HepG2 (cell line): ENCODE measurements at regions not wholly inside any gene's neighbourhood (a gene's known extent, or its start where the extent isn't known, plus 50 kb on each side); places are given as distances from the start of the nearest gene placed in this dataset.

Experiments
- ERF ChIP-seq: IDR thresholded peaks from 2 replicates; pipeline ENCODE4 v1.6.1; 2018; ENCODE audit warnings: missing biosample characterization, missing genetic modification reagents
- NFE2L2 ChIP-seq: fragments of 150-350 bp; IDR thresholded peaks from 2 replicates; pipeline ENCODE4 v1.6.1; 2014; ENCODE audit warnings: low read length
- SMC3 ChIP-seq: IDR thresholded peaks from 2 replicates; pipeline ENCODE4 v1.6.1; 2011; ENCODE audit warnings: low read length, improper control_type of control experiment
- ZNF143 ChIP-seq: sonication (generic); formaldehyde crosslinking; IDR thresholded peaks from 2 replicates; pipeline ENCODE4 v1.4.0; 2020; ENCODE audit warnings: missing genetic modification reagents
- ZNF580 ChIP-seq: IDR thresholded peaks from 2 replicates; pipeline ENCODE4 v1.6.1; 2016; ENCODE audit warnings: low read depth, borderline replicate concordance
- TF ChIP-seq, protein P1 (sequence below): sonication (generic); formaldehyde crosslinking; IDR thresholded peaks from 2 replicates; pipeline ENCODE4 v1.4.0; 2020; ENCODE audit warnings: missing genetic modification reagents, mild to moderate bottlenecking, borderline replicate concordance
- TF ChIP-seq, protein P2 (sequence below): sonication (generic); formaldehyde crosslinking; IDR thresholded peaks from 2 replicates; pipeline ENCODE4 v1.5.0; 2020; ENCODE audit warnings: mild to moderate bottlenecking, missing genetic modification reagents, moderate library complexity

- TF ChIP-seq SMC3 (no peak), ZNF580 (no peak), NFE2L2 (no peak), ZNF143 (no peak), ERF (CRISPR knock-in tag) (no peak)
- TF ChIP-seq, protein P1, sequence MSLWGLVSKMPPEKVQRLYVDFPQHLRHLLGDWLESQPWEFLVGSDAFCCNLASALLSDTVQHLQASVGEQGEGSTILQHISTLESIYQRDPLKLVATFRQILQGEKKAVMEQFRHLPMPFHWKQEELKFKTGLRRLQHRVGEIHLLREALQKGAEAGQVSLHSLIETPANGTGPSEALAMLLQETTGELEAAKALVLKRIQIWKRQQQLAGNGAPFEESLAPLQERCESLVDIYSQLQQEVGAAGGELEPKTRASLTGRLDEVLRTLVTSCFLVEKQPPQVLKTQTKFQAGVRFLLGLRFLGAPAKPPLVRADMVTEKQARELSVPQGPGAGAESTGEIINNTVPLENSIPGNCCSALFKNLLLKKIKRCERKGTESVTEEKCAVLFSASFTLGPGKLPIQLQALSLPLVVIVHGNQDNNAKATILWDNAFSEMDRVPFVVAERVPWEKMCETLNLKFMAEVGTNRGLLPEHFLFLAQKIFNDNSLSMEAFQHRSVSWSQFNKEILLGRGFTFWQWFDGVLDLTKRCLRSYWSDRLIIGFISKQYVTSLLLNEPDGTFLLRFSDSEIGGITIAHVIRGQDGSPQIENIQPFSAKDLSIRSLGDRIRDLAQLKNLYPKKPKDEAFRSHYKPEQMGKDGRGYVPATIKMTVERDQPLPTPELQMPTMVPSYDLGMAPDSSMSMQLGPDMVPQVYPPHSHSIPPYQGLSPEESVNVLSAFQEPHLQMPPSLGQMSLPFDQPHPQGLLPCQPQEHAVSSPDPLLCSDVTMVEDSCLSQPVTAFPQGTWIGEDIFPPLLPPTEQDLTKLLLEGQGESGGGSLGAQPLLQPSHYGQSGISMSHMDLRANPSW (CRISPR knock-in tag): no peak
- TF ChIP-seq, protein P2, sequence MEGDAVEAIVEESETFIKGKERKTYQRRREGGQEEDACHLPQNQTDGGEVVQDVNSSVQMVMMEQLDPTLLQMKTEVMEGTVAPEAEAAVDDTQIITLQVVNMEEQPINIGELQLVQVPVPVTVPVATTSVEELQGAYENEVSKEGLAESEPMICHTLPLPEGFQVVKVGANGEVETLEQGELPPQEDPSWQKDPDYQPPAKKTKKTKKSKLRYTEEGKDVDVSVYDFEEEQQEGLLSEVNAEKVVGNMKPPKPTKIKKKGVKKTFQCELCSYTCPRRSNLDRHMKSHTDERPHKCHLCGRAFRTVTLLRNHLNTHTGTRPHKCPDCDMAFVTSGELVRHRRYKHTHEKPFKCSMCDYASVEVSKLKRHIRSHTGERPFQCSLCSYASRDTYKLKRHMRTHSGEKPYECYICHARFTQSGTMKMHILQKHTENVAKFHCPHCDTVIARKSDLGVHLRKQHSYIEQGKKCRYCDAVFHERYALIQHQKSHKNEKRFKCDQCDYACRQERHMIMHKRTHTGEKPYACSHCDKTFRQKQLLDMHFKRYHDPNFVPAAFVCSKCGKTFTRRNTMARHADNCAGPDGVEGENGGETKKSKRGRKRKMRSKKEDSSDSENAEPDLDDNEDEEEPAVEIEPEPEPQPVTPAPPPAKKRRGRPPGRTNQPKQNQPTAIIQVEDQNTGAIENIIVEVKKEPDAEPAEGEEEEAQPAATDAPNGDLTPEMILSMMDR (CRISPR knock-in tag): no peak
Measured at GRCh38 chr3:194076475-194076874, 59.5 kb upstream of the HES1 start.
